EH (cell line): ENCODE measurements at regions not wholly inside any gene's neighbourhood (a gene's known extent, or its start where the extent isn't known, plus 50 kb on each side); places are given as distances from the start of the nearest gene placed in this dataset.
"Not testable (repeated sequence)": the region's sequence is repeated elsewhere in the genome, so short reads cannot be mapped to it uniquely, and the experiment has no call there.

Experiments used
- DNase-seq: peaks from one replicate; pipeline ENCODE4 v3.0.0-alpha.2; 2015; ENCODE audit warnings: low read depth

GRCh38 chr7:125382401-125382800 lies 452.8 kb upstream of the POT1 start:
- no peak for DNase-seq

DNA sequence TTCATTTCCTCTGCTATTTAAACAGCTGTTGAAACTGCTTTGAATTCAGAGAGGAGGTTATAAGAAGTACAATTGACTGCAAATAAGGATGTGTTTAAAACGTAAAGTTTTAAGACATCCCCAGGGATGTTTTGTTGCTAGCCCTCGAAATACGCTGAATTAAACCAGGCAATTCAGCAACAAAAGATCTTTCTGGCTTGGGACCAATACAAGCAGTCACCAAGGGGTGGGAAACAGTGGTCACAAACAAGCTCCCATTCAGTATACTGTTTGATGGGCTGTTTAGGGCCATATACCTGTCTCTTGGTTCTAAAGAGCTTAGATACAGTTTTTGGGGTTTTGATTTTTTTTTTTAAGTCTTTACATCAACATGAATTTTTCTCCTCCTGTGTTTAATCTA lies 446.3 kb upstream of the POT1 start:
- no peak for DNase-seq

GRCh38 chr7:125370502-125370901 lies 440.9 kb upstream of the POT1 start:
- DNase-seq = no peak

DNA sequence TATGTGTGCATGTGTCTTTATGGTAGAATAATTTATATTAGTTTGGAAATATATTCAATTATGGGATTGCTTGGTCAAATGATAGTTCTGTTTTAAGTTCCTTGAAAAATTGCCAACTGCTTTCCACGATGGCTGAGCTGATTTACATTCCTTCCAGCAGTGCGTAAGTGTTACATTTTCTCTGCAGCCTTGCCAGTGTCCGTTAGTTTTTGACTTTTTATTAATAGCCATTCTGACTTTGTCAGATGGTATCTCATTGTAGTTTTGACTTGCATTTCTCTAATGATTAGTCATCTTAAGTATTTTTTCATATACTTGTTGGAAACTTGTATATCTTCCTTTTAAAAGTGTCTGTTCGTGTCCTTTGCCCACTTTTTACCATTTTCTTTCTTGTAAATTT lies 434.2 kb upstream of the POT1 start:
- peak; percentile 64 for DNase-seq

DNA sequence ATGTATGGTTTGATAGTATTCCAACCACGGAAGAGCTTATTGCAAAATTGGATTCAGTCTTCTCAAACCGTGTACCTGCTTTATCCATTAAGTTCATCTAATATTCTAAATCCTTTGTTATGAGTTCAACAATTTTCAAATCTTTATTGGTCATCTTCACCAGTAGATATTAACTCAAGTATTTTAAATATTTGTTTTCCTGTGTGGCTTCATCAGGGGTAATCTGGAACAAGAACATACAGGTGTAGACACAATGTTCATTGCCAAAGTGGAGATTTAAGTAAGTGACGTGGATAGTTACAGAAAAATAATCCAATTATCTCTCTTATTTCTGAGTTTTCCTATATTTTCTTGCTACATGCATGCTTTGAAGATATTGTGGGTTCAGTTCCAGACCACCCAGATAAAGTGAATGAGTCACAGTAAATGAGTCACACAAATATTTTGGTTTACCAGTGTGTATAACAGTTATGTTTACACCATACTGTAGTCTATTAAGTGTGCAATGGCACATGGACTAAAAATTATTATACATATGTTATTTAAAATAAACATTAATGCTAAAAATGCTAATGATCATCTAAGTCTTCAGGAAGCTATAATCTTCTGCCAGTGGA lies 429.0 kb upstream of the POT1 start:
- DNase-seq = no peak

DNA sequence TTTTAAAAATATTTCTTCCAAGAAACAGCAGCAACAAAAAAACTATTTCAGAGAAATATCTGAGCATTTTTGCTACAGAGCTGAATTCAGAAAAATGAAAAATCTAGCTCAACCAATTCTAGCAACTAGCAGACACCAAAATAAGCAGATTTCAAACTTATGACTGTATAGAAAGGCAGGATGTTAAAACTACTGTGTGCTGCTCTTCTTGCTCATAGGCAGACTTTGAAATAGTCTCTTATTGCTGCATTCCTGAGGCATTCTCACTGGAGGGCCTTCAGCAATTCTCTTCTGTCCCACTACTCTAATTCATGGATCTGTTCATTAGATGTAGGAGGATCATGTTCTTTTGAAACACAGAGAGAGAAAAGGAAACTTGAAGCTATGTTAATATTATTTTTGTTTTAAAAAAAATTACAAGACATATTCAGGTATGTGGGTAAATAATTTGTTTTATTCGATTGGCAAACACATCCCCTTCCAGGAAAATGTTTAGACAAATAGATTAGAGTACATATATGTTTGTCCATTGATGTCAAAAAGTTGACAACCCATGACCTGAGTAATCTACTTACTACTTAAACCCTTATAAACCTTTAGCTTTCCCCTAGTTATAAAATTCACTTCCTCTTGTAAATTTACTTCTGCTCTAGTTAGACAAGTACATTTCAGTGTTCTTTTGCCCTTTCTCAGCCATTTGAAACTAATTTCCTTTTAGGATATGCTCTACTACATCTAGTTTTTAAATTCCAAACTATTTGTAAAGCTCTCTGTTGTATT lies 428.2 kb upstream of the POT1 start:
- DNase-seq = peak; percentile 6

DNA sequence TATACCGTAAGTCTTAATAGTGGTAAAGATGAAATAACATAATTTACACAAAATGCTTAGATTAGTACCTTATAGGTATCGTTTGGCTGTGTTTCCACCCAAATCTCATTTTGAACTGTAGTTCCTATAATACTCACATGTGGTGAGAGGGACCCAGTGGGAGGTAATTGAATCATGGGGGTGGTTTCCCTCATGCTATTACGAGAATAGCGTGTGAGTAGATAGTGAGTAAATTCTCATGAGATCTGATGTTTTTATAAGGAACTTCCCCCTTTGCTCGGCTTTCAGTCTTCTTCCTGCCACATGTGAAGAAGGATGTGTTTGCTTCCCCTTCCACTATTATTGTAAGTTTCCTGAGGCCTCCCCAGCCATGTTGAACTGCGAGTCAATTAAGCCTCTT lies 426.3 kb upstream of the POT1 start:
- DNase-seq = peak; percentile 45

DNA sequence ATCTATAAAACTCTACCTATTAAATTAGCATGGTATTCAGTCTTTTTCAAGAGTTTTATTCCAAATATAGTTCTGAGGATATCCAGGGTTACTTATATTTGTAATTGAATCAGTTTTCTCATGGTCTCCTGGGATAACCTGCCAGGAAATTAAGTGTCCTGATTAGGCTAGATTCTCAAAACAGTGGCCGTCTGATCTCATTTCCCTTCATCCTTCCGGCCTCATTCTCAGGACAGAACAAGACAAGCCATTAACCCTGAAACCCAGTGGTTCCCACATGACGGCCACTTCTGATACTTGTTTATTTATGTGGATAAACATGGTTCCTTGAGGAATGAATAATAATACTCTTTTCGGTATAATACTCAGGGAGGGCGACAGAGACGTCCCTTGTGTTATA lies 417.6 kb upstream of the POT1 start:
- DNase-seq = no peak

- DNase-seq = no peak
Measured at GRCh38 chr7:125338110-125338509, 408.5 kb upstream of the POT1 start.

- DNase-seq = no peak
Measured at GRCh38 chr7:125336326-125336725, 406.7 kb upstream of the POT1 start.

GRCh38 chr7:125326666-125327255 lies 397.1 kb upstream of the POT1 start:
- DNase-seq = no peak

GRCh38 chr7:125316466-125316865 lies 386.8 kb upstream of the POT1 start:
- DNase-seq = no peak

GRCh38 chr7:125299003-125299765 lies 369.6 kb upstream of the POT1 start:
- no peak for DNase-seq

GRCh38 chr7:125279961-125280360 lies 350.3 kb upstream of the POT1 start:
- DNase-seq = no peak

DNA sequence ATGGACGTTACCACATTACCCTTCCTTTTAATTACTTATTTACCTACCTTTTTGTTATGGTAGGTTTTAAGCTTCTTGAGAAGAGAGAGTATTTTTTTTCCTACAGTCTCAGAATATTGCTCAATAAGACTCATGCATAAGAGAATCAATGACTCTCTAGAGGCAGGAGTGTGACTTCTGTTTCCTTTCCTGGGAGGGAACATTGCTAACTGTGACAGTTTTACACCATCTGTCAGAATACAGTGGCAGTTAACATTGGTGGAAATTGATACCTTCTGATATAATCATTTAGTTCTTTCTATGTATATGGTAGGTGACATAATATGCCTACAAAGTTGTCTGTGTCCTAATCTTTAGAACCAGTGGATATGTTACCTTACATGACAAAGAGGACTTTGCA lies 348.7 kb upstream of the POT1 start:
- DNase-seq = no peak

GRCh38 chr7:125274742-125275141 lies 345.1 kb upstream of the POT1 start:
- not testable (repeated sequence) for DNase-seq

DNA sequence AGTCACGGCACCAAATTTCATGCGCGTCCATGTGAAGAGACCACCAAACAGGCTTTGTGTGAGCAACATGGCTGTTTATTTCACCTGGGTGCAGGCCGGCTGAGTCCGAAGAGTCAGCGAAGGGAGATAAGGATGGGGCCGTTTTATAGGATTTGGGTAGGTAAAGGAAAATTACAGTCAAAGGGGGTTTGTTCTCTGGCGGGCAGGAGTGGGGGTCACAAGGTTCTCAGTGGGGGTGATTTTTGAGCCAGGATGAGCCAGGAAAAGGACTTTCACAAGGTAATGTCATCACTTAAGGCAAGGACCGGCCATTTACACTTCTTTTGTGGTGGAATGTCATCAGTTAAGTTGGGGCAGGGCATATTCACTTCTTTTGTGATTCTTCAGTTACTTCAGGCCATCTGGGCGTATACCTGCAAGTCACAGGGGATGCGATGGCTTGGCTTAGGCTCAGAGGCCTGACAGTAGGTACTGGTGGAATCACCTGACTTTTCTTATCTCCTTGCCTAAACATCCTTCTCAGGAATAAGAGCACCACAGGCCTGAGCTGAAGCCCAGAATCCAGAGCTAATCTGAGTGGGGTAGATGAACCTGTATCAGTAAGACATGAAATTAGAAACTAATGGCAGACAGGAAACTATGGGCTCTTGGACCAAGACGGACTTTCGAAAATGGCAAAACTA lies 334.7 kb upstream of the POT1 start:
- DNase-seq = not testable (repeated sequence)

- DNase-seq = not testable (repeated sequence)
Measured at GRCh38 chr7:125258876-125259417, 329.3 kb upstream of the POT1 start.

- no peak for DNase-seq
Measured at GRCh38 chr7:125257617-125258016, 328.0 kb upstream of the POT1 start.

DNA sequence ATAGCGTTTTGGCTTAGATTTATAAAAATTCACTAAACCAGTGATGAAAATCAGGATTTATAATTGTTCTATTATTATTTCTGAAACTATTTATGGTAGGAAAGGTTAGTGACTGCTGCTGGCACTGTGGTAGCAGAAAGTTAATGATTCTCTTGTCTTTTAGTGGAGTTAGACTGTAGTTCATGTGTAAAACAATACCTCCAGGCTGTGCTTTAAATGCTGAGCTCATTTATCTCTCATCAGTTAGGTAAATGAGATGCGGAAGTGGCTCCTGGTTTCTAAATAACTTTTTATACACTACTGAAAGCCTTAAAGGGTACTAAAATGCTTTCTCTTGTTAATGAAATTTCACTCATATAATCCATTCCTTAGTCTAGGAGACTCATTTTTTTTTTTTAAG lies 326.8 kb upstream of the POT1 start:
- no peak for DNase-seq

DNA sequence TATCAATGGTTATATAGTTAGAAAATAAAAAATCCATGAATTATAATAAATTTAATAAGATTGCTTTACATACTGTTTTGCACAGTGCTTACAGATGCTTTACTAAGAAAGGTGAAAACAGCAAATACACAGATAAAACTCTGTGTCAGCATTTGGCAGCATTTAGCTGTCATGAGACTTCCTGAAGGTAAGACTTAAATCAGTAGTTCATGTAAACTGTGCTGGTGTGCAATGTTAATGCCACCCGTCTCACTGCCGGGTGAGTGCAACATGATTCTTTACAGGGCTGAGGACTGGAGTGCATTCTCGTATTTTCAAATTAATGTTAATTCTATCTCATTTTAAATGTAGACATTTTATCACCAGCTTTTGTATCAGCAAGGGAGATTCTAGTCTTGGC lies 326.2 kb upstream of the POT1 start:
- DNase-seq = no peak

GRCh38 chr7:125254566-125254965 lies 324.9 kb upstream of the POT1 start:
- DNase-seq = no peak
